Ishikawa (cell line): ENCODE measurements at regions not wholly inside any gene's neighbourhood (a gene's known extent, or its start where the extent isn't known, plus 50 kb on each side); places are given as distances from the start of the nearest gene placed in this dataset.

Experiments used
- CEBPB ChIP-seq: IDR thresholded peaks from 2 replicates; pipeline ENCODE4 v1.6.1; 2012
- CREB1 ChIP-seq: IDR thresholded peaks from 2 replicates; pipeline ENCODE4 v1.6.1; 2012; ENCODE audit warnings: low read depth
- EGR1 ChIP-seq: IDR thresholded peaks from 2 replicates; pipeline ENCODE4 v1.6.1; 2012
- EP300 ChIP-seq: IDR thresholded peaks from 2 replicates; pipeline ENCODE4 v1.6.1; 2012; ENCODE audit warnings: borderline replicate concordance
- FOXM1 ChIP-seq: IDR thresholded peaks from 2 replicates; pipeline ENCODE4 v1.6.1; 2012; ENCODE audit warnings: low read depth, borderline replicate concordance
- MAX ChIP-seq: IDR thresholded peaks from 2 replicates; pipeline ENCODE4 v1.6.1; 2012
- NFIC ChIP-seq: IDR thresholded peaks from 2 replicates; pipeline ENCODE4 v1.6.1; 2012
- RAD21 ChIP-seq: IDR thresholded peaks from 2 replicates; pipeline ENCODE4 v1.6.1; 2012; ENCODE audit warnings: low read depth
- REST ChIP-seq: IDR thresholded peaks from 2 replicates; pipeline ENCODE4 v1.6.1; 2012; ENCODE audit warnings: low read depth, mild to moderate bottlenecking
- TAF1 ChIP-seq: IDR thresholded peaks from 2 replicates; pipeline ENCODE4 v1.6.1; 2012; ENCODE audit warnings: low read depth, mild to moderate bottlenecking
- TCF12 ChIP-seq: IDR thresholded peaks from 2 replicates; pipeline ENCODE4 v1.6.1; 2012; ENCODE audit warnings: low read depth
- TEAD4 ChIP-seq: IDR thresholded peaks from 2 replicates; pipeline ENCODE4 v1.6.1; 2012
- USF1 ChIP-seq: IDR thresholded peaks from 2 replicates; pipeline ENCODE4 v1.6.1; 2012
- YY1 ChIP-seq: IDR thresholded peaks from 2 replicates; pipeline ENCODE4 v1.6.1; 2012; ENCODE audit warnings: low read depth
- ZBTB7A ChIP-seq: IDR thresholded peaks from 2 replicates; pipeline ENCODE4 v1.6.1; 2012; ENCODE audit warnings: low read depth

- TF ChIP-seq CREB1 = no peak
- TF ChIP-seq EGR1 = no peak
- no peak for TF ChIP-seq TEAD4
- no peak for TF ChIP-seq RAD21
- TF ChIP-seq MAX = no peak
- TF ChIP-seq EP300 = no peak
- no peak for TF ChIP-seq NFIC
- TF ChIP-seq FOXM1 = no peak
- no peak for TF ChIP-seq USF1
- TF ChIP-seq TCF12 = no peak
- no peak for TF ChIP-seq YY1
- TF ChIP-seq TAF1 = no peak
- TF ChIP-seq REST = no peak
- no peak for TF ChIP-seq ZBTB7A
- TF ChIP-seq CEBPB = no peak
These were observed 893.5 kb upstream of the ZEB2 start for GRCh38 chr2:145413261-145414030.

GRCh38 chr2:145412155-145412554, 892.2 kb upstream of the ZEB2 start:
- no peak for TF ChIP-seq YY1
- TF ChIP-seq TAF1 = no peak
- no peak for TF ChIP-seq ZBTB7A
- TF ChIP-seq TEAD4 = no peak
- no peak for TF ChIP-seq NFIC
- TF ChIP-seq EGR1 = no peak
- no peak for TF ChIP-seq USF1
- no peak for TF ChIP-seq FOXM1
- TF ChIP-seq CEBPB = no peak
- TF ChIP-seq TCF12 = no peak
- TF ChIP-seq RAD21 = no peak
- TF ChIP-seq EP300 = no peak
- TF ChIP-seq MAX = no peak
- no peak for TF ChIP-seq REST

GRCh38 chr2:145411493-145411892, 891.6 kb upstream of the ZEB2 start:
- TF ChIP-seq EGR1 (no peak), TCF12 (no peak), EP300 (no peak), TAF1 (no peak), YY1 (no peak), REST (no peak), CREB1 (no peak), RAD21 (no peak), FOXM1 (no peak)

GRCh38 chr2:145410086-145410485, 890.2 kb upstream of the ZEB2 start:
- TF ChIP-seq YY1 = no peak
- no peak for TF ChIP-seq EP300
- TF ChIP-seq NFIC = no peak
- no peak for TF ChIP-seq RAD21
- no peak for TF ChIP-seq MAX
- TF ChIP-seq REST = no peak
- no peak for TF ChIP-seq ZBTB7A
- no peak for TF ChIP-seq FOXM1
- no peak for TF ChIP-seq TCF12
- no peak for TF ChIP-seq TAF1
- no peak for TF ChIP-seq EGR1
- no peak for TF ChIP-seq USF1
- no peak for TF ChIP-seq TEAD4
